Adrenal gland (tissue), 9 donors: ENCODE measurements at regions not wholly inside any gene's neighbourhood (a gene's known extent, or its start where the extent isn't known, plus 50 kb on each side); places are given as distances from the start of the nearest gene placed in this dataset.

ENCODE experiments used
- DNase-seq, 7 donors: peaks; one replicate each; pipeline ENCODE4 v3.0.0-alpha.2; 2019 to 2020
- H3K27ac ChIP-seq, 5 donors: fragments of 200-600 bp; sonication (generic) in 4 of 5; 1 replicate in 3 of 5; 2 replicates in 2 of 5; pipeline versions ENCODE4 v1.5.1 to v1.8.0; 2016 to 2020; ENCODE audit warnings: mild to moderate bottlenecking in 1 of 5
- H3K27me3 ChIP-seq: fragments of 200-600 bp; 2 replicates; pipeline ENCODE4 v1.8.0; 2021
- H3K36me3 ChIP-seq, 2 donors: fragments of 200-600 bp; replicated peaks in 1 of 2; 1 replicate in 1 of 2; 2 replicates in 1 of 2; pipeline versions ENCODE4 v1.5.1 to v1.8.0; 2018 to 2022
- H3K4me1 ChIP-seq, 2 donors: fragments of 200-600 bp; replicated peaks in 1 of 2; 1 replicate in 1 of 2; 2 replicates in 1 of 2; pipeline versions ENCODE4 v1.5.1 to v1.8.0; 2018 to 2021
- H3K4me3 ChIP-seq, 4 donors: fragments of 200-600 bp; sonication (generic) in 3 of 4; one replicate each; pipeline ENCODE4 v1.5.1; 2016 to 2018
- H3K9me3 ChIP-seq, 3 donors: fragments of 200-600 bp; sonication (generic) in 1 of 3; replicated peaks in 1 of 3; 1 replicate in 2 of 3; 2 replicates in 1 of 3; pipeline versions ENCODE4 v1.5.1 to v1.8.0; 2016 to 2021
- CTCF ChIP-seq, 6 experiments: fragments of 450-650 bp in 4 of 6; fragments of 200-600 bp in 2 of 6; sonication (generic) in 1 of 6; IDR thresholded peaks; 1 replicate in 5 of 6; 2 replicates in 1 of 6; pipeline versions ENCODE4 v1.5.1 to v1.8.0; 2016 to 2021; ENCODE audit warnings: antibody characterized with exemption in 6 of 6, mild to moderate bottlenecking in 2 of 6, moderate library complexity in 1 of 6
- POLR2A ChIP-seq, 2 donors: fragments of 450-650 bp; IDR thresholded peaks; one replicate each; pipeline ENCODE4 v1.6.1; 2017; ENCODE audit warnings: antibody characterized with exemption in 2 of 2, mild to moderate bottlenecking in 2 of 2, moderate library complexity in 1 of 2
- WGBS, 4 donors: extraction: QIAGEN DNeasy Blood & Tissue Kit in 2 of 4; methylation state at CpG; one replicate each; pipeline versions ENCODE4 v1.1.5 to v1.1.7; 2013 to 2017; 5-methylcytosine and 5-hydroxymethylcytosine counted together
- intact Hi-C, 2 donors: fragments of 100-400 bp; cut with DNase I; formaldehyde crosslinking; loops; one replicate each; pipeline versions ENCODE4 v1.14.1 to v1.15.0; 2022 to 2023
- donor health status: healthy with polysubstance abuse.
- donor health status: Bipolar disorder and iron deficiency.
- donor health status: DM: yes; HTN: yes; CAD: no.
- donor health status: DM: no; HTN: no; CAD: no.
- donor health status: DM: no; HTN: no; CAD: no.

- no peak for DNase-seq
- TF ChIP-seq POLR2A (IDR thresholded peaks at IDR 0.05) (no peak), CTCF (IDR thresholded peaks at IDR 0.05) (no peak)
- Histone ChIP-seq H3K27me3 (no peaks in the 10 kb centered on the region), H3K27ac (no peak overlapping the region), H3K4me3 (no peak overlapping the region), H3K9me3 (no peaks in the 10 kb centered on the region), H3K4me1 (no peaks in the 10 kb centered on the region), H3K36me3 (no peaks in the 10 kb centered on the region)
- intact Hi-C loops = no loop called here
- WGBS, 4 donors = 90 to 96% (median 93%) methylated on average over 1 of the region's 1 CpG
These were observed 590.6 kb downstream of the EPHA7 start for GRCh38 chr6:92828788-92829187.

GRCh38 chr6:92827104-92827503 is 592.3 kb downstream of the EPHA7 start:
- 67 to 82% (median 73%) methylated on average over 2 of the region's 2 CpGs for WGBS, 4 donors
- no peak for TF ChIP-seq CTCF (IDR thresholded peaks at IDR 0.05)
- no peak for TF ChIP-seq POLR2A (IDR thresholded peaks at IDR 0.05)
- Histone ChIP-seq H3K27me3 (no peaks in the 10 kb centered on the region), H3K27ac (no peak overlapping the region), H3K4me1 (no peaks in the 10 kb centered on the region), H3K4me3 (no peak overlapping the region), H3K9me3 (no peaks in the 10 kb centered on the region), H3K36me3 (no peaks in the 10 kb centered on the region)
- intact Hi-C loops = no loop called here
- DNase-seq = no peak

- Histone ChIP-seq H3K36me3 (no peaks in the 10 kb centered on the region), H3K4me3 (no peak overlapping the region), H3K4me1 (no peaks in the 10 kb centered on the region), H3K27me3 (no peaks in the 10 kb centered on the region), H3K9me3 (no peaks in the 10 kb centered on the region), H3K27ac (no peak overlapping the region)
- TF ChIP-seq CTCF (IDR thresholded peaks at IDR 0.05) (no peak), POLR2A (IDR thresholded peaks at IDR 0.05) (no peak)
- no peak for DNase-seq
- 46 to 72% (median 55%) methylated on average over 5 of the region's 5 CpGs for WGBS, 4 donors
- intact Hi-C loops = no loop called here
These were observed 592.7 kb downstream of the EPHA7 start for GRCh38 chr6:92826633-92827032.

- intact Hi-C loops = no loop called here
- Histone ChIP-seq H3K9me3 (no peaks in the 10 kb centered on the region), H3K36me3 (no peaks in the 10 kb centered on the region), H3K4me1 (no peaks in the 10 kb centered on the region), H3K27ac (no peak overlapping the region), H3K27me3 (no peaks in the 10 kb centered on the region), H3K4me3 (no peak overlapping the region)
- WGBS, 4 donors = 37 to 57% (median 51%) methylated on average over 4 of the region's 4 CpGs
- DNase-seq = no peak
- TF ChIP-seq POLR2A (IDR thresholded peaks at IDR 0.05) = no peak
- no peak for TF ChIP-seq CTCF (IDR thresholded peaks at IDR 0.05)
These were observed 597.1 kb downstream of the EPHA7 start for GRCh38 chr6:92822222-92822621.
